A673 (cell line): ENCODE measurements at regions not wholly inside any gene's neighbourhood (a gene's known extent, or its start where the extent isn't known, plus 50 kb on each side); places are given as distances from the start of the nearest gene placed in this dataset.

ENCODE experiments used
- EZH2 ChIP-seq: fragments of 200-600 bp; sonication (generic); IDR thresholded peaks from 2 replicates; pipeline ENCODE4 v1.6.1; 2017; ENCODE audit warnings: borderline replicate concordance, low read depth, mild to moderate bottlenecking, mixed read lengths, antibody characterized with exemption, low read length; ENCODE audit not compliant: poor library complexity, severe bottlenecking
- TF ChIP-seq, protein P1 (sequence below): fragments of 300-800, 200-600 bp; sonication (generic); conservative IDR thresholded peaks from 2 replicates; pipeline ENCODE4 v1.5.1; 2017; ENCODE audit warnings: low read depth, mild to moderate bottlenecking, antibody characterized with exemption, low read length, moderate library complexity, mixed read lengths

DNA sequence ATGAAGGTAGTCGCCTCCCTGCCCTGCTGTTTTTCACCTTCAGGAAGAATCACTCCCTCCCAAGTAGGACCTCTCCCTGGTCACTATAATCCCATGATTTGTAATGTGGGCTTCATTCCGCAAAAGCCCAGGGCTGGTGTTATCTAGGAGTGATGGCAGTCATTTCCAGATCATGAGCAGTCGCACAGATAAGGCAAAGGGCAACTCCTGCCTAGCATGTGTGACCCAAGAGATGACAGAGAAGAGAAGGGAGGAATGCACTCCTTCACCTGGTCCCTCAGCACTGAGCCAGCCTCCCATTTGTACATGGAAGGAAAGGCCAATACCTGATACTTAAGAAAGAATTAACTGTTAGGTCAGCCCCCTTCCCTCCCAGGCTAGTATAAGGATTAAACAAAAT, 102.9 kb downstream of the RPL27A start:
- TF ChIP-seq, protein P1, sequence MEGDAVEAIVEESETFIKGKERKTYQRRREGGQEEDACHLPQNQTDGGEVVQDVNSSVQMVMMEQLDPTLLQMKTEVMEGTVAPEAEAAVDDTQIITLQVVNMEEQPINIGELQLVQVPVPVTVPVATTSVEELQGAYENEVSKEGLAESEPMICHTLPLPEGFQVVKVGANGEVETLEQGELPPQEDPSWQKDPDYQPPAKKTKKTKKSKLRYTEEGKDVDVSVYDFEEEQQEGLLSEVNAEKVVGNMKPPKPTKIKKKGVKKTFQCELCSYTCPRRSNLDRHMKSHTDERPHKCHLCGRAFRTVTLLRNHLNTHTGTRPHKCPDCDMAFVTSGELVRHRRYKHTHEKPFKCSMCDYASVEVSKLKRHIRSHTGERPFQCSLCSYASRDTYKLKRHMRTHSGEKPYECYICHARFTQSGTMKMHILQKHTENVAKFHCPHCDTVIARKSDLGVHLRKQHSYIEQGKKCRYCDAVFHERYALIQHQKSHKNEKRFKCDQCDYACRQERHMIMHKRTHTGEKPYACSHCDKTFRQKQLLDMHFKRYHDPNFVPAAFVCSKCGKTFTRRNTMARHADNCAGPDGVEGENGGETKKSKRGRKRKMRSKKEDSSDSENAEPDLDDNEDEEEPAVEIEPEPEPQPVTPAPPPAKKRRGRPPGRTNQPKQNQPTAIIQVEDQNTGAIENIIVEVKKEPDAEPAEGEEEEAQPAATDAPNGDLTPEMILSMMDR: no peak
- no peak for TF ChIP-seq EZH2
